OCI-LY3 (cell line): ENCODE measurements at regions not wholly inside any gene's neighbourhood (a gene's known extent, or its start where the extent isn't known, plus 50 kb on each side); places are given as distances from the start of the nearest gene placed in this dataset.

Experiments used
- EZH2phosphoT487 ChIP-seq: fragments of 200-600 bp; shearing (Covaris generic); IDR thresholded peaks from 2 replicates; pipeline ENCODE4 v1.6.1; 2018; ENCODE audit warnings: antibody characterized with exemption, mixed run types, low read depth
- TF ChIP-seq, protein P1 (sequence below): fragments of 200-600, 300-600 bp; sonication (generic); IDR thresholded peaks from 2 replicates; pipeline ENCODE4 v1.5.1; 2014; ENCODE audit warnings: antibody characterized with exemption, low read length, low read depth

DNA sequence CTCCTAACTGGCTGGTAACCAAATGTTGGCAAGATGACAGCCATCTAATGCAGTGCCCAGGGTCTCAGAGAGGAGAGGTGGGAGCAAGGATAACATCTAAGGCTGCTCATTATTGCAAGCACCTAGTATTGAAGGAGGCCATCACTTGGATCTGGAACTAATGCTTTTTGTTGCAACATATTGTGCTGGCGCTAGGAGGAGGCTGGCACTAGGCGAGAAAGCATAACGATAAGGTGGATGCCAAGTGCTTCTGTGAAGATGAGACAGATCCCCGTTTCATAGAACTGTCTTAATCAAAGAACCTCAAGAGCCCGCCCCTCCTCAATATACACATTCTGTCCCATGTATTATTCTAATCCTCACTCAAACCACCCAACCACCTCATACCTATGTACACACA is 774.0 kb downstream of the VRK1 start:
- TF ChIP-seq, protein P1, sequence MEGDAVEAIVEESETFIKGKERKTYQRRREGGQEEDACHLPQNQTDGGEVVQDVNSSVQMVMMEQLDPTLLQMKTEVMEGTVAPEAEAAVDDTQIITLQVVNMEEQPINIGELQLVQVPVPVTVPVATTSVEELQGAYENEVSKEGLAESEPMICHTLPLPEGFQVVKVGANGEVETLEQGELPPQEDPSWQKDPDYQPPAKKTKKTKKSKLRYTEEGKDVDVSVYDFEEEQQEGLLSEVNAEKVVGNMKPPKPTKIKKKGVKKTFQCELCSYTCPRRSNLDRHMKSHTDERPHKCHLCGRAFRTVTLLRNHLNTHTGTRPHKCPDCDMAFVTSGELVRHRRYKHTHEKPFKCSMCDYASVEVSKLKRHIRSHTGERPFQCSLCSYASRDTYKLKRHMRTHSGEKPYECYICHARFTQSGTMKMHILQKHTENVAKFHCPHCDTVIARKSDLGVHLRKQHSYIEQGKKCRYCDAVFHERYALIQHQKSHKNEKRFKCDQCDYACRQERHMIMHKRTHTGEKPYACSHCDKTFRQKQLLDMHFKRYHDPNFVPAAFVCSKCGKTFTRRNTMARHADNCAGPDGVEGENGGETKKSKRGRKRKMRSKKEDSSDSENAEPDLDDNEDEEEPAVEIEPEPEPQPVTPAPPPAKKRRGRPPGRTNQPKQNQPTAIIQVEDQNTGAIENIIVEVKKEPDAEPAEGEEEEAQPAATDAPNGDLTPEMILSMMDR: no peak
- TF ChIP-seq EZH2phosphoT487: no peak
